Upper lobe of left lung (tissue), 4 donors: ENCODE measurements at regions not wholly inside any gene's neighbourhood (a gene's known extent, or its start where the extent isn't known, plus 50 kb on each side); places are given as distances from the start of the nearest gene placed in this dataset.

Source experiments
- CTCF ChIP-seq, 6 experiments: fragments of 450-650 bp in 4 of 6; fragments of 200-600 bp in 2 of 6; sonication (generic) in 2 of 6; IDR thresholded peaks; one replicate each; pipeline ENCODE4 v1.5.1; 2016 to 2019; ENCODE audit warnings: antibody characterized with exemption in 6 of 6
- EP300 ChIP-seq, 4 donors: sonication (generic); formaldehyde crosslinking; IDR thresholded peaks; one replicate each; pipeline ENCODE4 v1.5.1; 2017; ENCODE audit warnings: antibody characterized with exemption in 4 of 4, control low read depth in 2 of 4
- POLR2A ChIP-seq, 4 donors: fragments of 450-650 bp; IDR thresholded peaks; one replicate each; pipeline ENCODE4 v1.5.1; 2016 to 2017; ENCODE audit warnings: antibody characterized with exemption in 4 of 4, mild to moderate bottlenecking in 2 of 4

GRCh38 chr16:88316151-88316550 is 66.6 kb upstream of the ZNF469 start:
- TF ChIP-seq EP300 (IDR thresholded peaks at IDR 0.05): no peak
- no peak for TF ChIP-seq CTCF (IDR thresholded peaks at IDR 0.05)
- no peak for TF ChIP-seq POLR2A (IDR thresholded peaks at IDR 0.05)
